HG03039 (cell line): ENCODE measurements at regions not wholly inside any gene's neighbourhood (a gene's known extent, or its start where the extent isn't known, plus 50 kb on each side); places are given as distances from the start of the nearest gene placed in this dataset.

Experiments used
- ATAC-seq: cut with Tn5 transposase; IDR thresholded peaks from one replicate; pipeline ENCODE4 v1.9.1; 2021; ENCODE audit warnings: mild to moderate bottlenecking, moderate library complexity; ENCODE audit not compliant: unreplicated experiment

DNA sequence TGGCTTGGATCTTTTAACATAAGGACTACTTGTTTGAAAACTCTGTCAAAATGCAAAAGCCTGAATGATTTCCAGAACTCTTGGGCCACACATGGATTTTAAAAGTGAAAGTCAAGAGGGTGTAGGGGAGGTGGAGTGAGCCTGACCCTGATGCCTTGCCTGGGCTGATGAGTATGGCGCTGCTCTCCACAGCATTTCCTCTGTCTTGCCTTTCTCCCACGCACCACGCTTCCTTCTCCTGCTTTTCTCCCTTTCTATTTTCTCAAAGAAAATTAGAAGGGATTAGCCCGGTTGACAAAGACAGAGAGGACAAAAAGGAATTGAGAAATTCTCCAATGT is 207.0 kb upstream of the CCDC68 start:
- ATAC-seq = no peak

DNA sequence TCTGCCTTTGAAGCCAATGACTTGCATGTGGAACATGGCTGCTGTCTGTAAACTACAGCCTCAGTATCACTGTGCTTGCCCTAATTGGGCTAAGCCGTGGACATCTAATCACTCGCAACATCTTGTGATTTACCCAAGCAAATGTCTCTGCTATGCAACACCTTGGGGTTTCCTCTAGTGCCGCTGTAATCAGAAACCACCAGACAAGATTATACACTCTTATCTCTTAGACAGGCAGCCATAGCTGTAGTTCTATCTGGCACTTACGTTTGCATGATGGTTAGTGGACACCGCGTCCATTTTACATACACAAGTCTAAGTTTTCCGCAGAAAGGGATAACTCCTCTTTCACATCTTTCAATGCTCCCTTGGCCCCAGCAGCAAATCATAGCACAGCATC is 204.3 kb upstream of the CCDC68 start:
- no peak for ATAC-seq

GRCh38 chr18:55161916-55162315 is 202.7 kb upstream of the CCDC68 start:
- no peak for ATAC-seq

- ATAC-seq = no peak
These were observed 199.8 kb upstream of the CCDC68 start for GRCh38 chr18:55159027-55159426.

GRCh38 chr18:55158570-55158969 is 199.3 kb upstream of the CCDC68 start:
- no peak for ATAC-seq

DNA sequence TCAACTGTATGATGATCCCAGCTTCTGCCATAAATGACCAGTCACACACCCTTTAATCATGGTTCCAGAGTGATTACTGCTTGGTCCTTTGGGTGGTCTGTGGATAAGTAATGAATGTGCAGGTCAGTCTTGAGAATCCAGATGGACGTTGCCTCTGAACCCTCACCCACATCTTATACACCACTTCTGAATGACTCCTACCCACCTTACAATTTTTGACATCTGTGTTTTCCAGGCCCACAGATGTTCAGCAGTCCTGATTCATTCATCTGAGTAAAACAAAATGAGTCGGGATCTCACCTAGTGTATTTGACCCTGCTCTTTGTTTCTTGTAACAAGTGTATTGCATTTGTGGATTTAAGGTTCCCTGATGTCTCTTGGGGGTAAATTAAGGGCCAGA is 194.1 kb upstream of the CCDC68 start:
- no peak for ATAC-seq

DNA sequence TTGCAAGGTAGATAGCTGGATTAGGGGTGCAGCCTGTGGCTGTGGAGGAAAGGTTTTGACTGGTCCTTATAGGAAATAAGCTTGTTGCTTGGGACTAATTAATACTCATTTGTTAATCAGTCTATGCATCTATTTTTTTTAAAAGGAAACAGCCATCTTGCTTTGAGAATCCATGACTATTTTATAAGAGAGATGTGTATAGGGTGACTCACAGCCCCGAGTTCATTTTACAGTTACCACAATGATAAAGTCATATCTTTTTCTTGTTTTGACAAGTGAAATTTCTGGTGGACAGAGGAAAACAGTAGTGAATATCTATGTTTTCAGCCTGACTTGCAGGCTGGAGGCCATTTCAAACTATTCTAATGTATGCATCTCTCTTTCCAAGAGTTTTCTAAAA is 193.5 kb upstream of the CCDC68 start:
- ATAC-seq = no peak

- no peak for ATAC-seq
These were observed 190.7 kb upstream of the CCDC68 start for GRCh38 chr18:55149994-55150393.

DNA sequence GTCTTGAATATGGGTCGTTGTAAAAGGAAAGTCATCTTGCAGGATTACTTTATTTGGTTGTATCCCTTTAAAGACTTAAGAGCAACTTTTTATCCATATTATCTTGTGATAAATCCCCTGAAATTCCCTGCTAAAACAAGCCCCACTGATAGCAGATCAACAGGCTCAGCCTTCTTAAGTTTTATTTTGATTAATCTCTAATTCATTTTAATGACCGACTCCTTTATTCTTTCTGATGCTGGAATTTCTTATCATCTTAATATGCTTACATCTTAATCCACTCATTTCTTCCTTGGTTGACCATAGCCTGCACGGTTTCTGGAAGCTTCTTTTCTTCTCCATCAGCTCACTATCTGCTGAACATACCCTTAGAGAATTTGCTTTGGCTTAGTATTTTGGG is 188.5 kb upstream of the CCDC68 start:
- no peak for ATAC-seq

GRCh38 chr18:55144193-55144930 is 185.1 kb upstream of the CCDC68 start:
- ATAC-seq = no peak

GRCh38 chr18:55142410-55142809 is 183.1 kb upstream of the CCDC68 start:
- no peak for ATAC-seq

GRCh38 chr18:55141318-55141717 is 182.1 kb upstream of the CCDC68 start:
- ATAC-seq = no peak

DNA sequence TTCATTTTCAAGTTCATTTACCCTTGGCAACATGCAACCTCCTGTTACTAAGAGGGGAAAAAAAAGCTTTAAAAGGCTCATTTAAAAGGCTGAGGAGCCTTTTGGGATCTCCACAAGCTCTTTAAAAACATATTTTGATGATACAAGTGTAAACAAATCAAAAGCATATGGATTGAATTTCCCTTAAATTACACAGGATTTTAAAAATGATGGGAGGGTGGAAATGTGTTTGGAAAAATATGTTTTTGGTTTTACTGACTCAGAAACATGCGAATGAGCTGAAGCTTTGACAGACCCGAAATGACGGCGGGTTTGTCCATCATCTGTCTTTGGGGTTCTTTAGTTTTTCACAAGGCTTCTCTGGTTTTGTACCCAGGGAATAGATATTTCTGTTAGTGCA is 180.6 kb upstream of the CCDC68 start:
- no peak for ATAC-seq

GRCh38 chr18:55139307-55139706 is 180.0 kb upstream of the CCDC68 start:
- no peak for ATAC-seq

DNA sequence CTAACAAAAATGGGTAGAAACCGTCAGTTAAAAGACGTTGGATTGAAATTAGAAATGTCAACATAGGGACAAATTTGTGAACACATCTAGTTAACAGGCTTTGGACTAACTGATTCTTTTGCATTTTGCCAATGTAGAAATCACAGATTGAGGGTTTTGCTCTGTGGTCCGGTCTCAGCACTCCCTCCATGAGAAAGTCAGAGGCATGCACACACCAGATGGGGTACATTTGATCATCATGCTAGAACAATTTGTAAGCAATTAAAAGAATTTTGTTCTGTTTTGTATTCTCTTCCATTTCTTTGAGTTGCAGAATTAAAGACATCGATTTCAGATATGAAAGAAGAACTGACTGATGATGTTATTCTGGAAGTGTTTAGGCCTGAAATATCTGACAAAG is 179.1 kb upstream of the CCDC68 start:
- no peak for ATAC-seq

GRCh38 chr18:55137602-55138001 is 178.3 kb upstream of the CCDC68 start:
- no peak for ATAC-seq

GRCh38 chr18:55136864-55137263 is 177.6 kb upstream of the CCDC68 start:
- ATAC-seq = no peak

DNA sequence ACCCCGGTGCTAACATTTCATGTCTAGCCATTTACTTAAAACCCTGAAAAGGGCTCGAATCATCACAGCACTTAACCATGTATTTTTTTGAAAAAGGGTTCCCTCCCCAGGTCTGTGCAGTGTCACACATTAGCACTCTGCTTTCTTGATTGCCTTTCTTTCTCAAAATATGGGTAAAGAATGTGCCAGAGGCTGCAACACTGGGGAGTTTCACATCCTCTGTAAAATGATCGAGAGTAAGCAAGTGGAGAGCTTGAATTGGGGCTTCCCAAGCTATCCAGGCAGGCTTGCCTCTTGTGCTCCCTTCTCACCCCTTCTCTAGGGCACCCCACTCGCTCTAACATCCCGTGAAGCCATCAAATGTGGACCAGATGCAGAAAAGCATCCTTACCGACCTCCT is 177.0 kb upstream of the CCDC68 start:
- no peak for ATAC-seq

- ATAC-seq = no peak
These were observed 174.1 kb upstream of the CCDC68 start for GRCh38 chr18:55133378-55133777.

DNA sequence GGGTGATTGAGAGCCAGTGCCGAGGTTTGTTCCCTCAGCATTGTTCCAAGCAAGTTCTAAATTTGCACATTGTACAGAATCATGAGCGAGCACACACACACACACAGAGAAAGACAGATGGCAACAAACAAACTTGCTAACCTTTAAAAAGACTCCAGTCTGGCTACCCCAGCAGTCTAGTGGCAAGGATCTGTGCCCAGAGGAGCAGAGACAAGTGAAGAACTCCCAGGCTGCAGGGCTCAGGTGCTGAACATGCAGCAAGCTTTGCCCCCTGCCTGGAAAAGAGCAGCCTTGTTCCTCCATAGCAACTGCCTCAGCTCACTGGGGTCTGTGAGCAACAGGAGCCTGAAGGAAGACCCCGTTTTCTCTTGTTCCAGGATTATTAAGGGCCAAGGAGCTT is 169.2 kb upstream of the CCDC68 start:
- ATAC-seq = no peak

GRCh38 chr18:55124078-55124763 is 165.0 kb upstream of the CCDC68 start:
- no peak for ATAC-seq

- ATAC-seq = no peak
These were observed 164.1 kb upstream of the CCDC68 start for GRCh38 chr18:55123361-55123760.
